ENCODE measurements at regions not wholly inside any gene's neighbourhood (a gene's known extent, or its start where the extent isn't known, plus 50 kb on each side); places are given as distances from the start of the nearest gene placed in this dataset.

DNA sequence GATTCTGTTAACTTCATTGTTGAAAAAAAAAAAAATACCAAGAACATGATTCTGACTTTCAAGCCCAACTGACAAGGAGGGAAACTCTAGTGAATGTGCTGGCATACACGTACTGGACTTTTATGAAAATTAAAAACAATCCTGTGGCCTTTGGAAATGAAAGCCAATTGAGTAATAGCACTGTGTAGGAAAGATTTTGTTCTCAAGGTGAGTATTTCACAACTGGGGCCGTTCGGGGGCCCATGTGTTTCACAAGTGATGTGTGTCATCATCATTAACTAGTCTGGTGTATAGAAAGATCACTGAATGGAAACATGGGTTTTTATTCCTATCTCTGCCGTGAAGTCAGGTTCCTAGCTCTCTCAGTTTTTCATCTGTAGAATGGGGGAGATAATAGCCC lies 605.0 kb upstream of the CLINT1 start:
- Histone ChIP-seq H3K4me3 (no peak overlapping the region), H3K9me3 (no peaks in the 10 kb centered on the region), H3K4me1 (peaks cover 0 to 45% (median 16%) of the 10 kb centered on the region in 4 donors), H3K27ac (peak overlapping the region; percentile 31 to 78 (median 71)), H3K36me3 (no peaks in the 10 kb centered on the region), H3K27me3 (no peaks in the 10 kb centered on the region)
- intact Hi-C loops (cut with DNase I): no loop called here
- TF ChIP-seq, protein P1, sequence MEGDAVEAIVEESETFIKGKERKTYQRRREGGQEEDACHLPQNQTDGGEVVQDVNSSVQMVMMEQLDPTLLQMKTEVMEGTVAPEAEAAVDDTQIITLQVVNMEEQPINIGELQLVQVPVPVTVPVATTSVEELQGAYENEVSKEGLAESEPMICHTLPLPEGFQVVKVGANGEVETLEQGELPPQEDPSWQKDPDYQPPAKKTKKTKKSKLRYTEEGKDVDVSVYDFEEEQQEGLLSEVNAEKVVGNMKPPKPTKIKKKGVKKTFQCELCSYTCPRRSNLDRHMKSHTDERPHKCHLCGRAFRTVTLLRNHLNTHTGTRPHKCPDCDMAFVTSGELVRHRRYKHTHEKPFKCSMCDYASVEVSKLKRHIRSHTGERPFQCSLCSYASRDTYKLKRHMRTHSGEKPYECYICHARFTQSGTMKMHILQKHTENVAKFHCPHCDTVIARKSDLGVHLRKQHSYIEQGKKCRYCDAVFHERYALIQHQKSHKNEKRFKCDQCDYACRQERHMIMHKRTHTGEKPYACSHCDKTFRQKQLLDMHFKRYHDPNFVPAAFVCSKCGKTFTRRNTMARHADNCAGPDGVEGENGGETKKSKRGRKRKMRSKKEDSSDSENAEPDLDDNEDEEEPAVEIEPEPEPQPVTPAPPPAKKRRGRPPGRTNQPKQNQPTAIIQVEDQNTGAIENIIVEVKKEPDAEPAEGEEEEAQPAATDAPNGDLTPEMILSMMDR (IDR thresholded peaks at IDR 0.05): no peak
- no peak for TF ChIP-seq POLR2A (IDR thresholded peaks at IDR 0.05)
- ATAC-seq: peak; percentile 37 to 77 (median 48)
- 14% methylated on average over 4 of the region's 4 CpGs for WGBS (ENCODE audit: insufficient coverage, low coverage, low lambda C conversion rate, missing lambda C conversion rate)
- peak; percentile 41 to 72 (median 63) for DNase-seq

DNA sequence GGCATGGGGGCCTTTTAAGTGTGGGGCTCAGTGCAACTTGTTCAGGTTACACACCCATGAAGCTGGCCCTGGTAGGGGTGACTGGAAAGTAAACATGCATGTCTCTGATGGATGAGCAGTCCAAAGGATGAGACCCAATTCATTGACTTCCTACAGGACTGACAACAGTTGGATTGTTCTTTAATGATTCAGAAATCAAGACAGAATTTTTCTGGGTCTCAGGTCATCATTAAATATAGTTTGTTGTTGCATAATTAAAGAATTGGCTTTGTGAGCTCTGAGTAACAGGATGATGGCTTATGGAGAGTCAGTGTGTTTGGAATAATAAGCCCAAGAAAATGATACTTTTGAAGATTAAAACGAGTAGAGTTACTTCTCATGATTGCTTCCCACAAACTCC lies 604.2 kb upstream of the CLINT1 start:
- DNase-seq (no peak), ATAC-seq (peak in 1 of 4 donors; percentile 29)
- Histone ChIP-seq H3K9me3 (no peaks in the 10 kb centered on the region), H3K4me1 (peaks cover 0 to 45% (median 16%) of the 10 kb centered on the region in 4 donors), H3K4me3 (no peak overlapping the region), H3K27ac (peak overlapping the region; percentile 31 to 78 (median 71)), H3K27me3 (no peaks in the 10 kb centered on the region), H3K36me3 (no peaks in the 10 kb centered on the region)
- no peak for TF ChIP-seq POLR2A (IDR thresholded peaks at IDR 0.05)
- TF ChIP-seq, protein P1 (IDR thresholded peaks at IDR 0.05): no peak
- 47% methylated on average over 1 of the region's 1 CpG for WGBS (ENCODE audit: insufficient coverage, low coverage, low lambda C conversion rate, missing lambda C conversion rate)
- intact Hi-C loops (cut with DNase I): no loop called here

DNA sequence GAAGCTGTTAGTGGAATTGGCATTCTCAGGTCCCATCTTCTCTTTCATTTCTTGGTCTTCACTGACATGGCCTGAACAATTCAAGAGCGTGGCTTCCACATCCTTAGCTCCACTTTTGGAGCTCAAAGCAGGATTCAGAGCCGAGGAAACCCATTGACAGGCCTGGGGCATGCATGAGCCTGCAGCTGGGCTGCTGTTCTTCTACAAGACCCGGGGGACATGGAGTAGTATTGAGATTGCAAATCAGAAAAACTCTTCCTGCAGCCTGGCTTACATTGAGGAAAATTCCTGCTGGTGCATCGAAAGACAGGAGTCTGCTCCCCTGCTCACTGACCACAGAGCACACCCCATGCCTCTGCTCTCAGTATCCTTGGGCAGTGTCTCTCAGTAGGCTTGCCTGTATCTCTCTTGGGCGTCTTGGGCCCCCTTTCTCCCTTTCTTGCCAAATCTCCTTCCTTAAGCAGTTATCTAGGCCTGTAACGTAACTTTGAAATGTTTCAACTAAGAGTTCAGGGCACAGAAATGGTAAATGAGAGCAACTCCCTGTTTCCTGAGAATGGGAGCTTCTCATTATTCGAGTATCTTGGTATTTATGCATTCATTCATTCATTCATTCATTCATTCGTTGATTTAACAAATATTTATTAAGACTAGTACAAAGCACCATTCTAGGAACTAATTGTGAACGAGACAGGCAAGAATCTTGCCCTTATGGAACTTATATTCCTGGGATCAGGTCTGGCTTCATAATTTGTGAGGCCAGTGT lies 603.6 kb upstream of the CLINT1 start:
- ATAC-seq: no peak
- TF ChIP-seq, protein P1 (IDR thresholded peaks at IDR 0.05): no peak
- TF ChIP-seq POLR2A (IDR thresholded peaks at IDR 0.05): no peak
- no peak for DNase-seq
- no peaks in the 10 kb centered on the region for H3K36me3 ChIP-seq
- intact Hi-C loops (cut with DNase I): no loop called here
- no peaks in the 10 kb centered on the region for H3K27me3 ChIP-seq
- H3K4me3 ChIP-seq: no peak overlapping the region
- H3K4me1 ChIP-seq: peaks cover 0 to 45% (median 16%) of the 10 kb centered on the region in 4 donors
- H3K27ac ChIP-seq: peak overlapping the region in 2 of 3 donors; percentile 65 to 78
- H3K9me3 ChIP-seq: no peaks in the 10 kb centered on the region
- WGBS (ENCODE audit: insufficient coverage, low coverage, low lambda C conversion rate, missing lambda C conversion rate): 79% methylated on average over 6 of the region's 9 CpGs

DNA sequence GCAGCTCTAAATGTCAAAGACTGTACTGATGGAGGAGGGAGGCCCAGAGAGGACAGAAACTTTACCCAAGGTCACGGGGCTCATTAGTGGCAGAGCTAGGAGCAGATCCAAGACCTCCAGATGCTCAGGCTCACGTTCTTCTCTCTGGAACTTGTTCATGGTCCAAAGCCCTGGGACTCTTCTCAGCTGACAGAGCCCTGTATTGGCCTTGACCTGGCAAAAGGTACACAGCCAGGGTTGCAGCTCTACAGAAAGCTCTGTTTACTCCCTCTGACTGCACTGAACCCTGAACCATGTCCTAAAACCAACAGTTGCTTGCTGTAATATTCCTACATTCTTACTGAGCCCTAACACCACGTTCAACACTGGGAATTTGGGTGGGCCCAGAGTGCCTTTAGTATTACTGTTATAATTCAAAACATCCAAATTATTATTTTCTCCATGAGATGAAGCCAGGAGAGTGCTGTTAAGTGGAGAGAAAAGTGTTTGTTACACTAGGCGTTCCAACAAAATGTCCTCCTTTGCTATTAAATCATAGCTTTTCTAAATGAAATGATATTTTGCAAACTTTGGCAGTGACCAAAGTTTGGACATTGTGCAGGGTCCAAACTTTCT lies 602.4 kb upstream of the CLINT1 start:
- ATAC-seq: peak; percentile 88 to 98 (median 94)
- 21% methylated on average over 4 of the region's 4 CpGs for WGBS (ENCODE audit: insufficient coverage, low coverage, low lambda C conversion rate, missing lambda C conversion rate)
- intact Hi-C loops (cut with DNase I): no loop called here
- H3K4me1 ChIP-seq: peaks cover 0 to 45% (median 16%) of the 10 kb centered on the region in 4 donors
- H3K27ac ChIP-seq: peak overlapping the region; percentile 49 to 78 (median 65)
- DNase-seq: peak; percentile 59 to 93 (median 84)
- no peak for TF ChIP-seq POLR2A (IDR thresholded peaks at IDR 0.05)
- TF ChIP-seq, protein P1 (IDR thresholded peaks at IDR 0.05): no peak
- H3K36me3 ChIP-seq: no peaks in the 10 kb centered on the region
- no peak overlapping the region for H3K4me3 ChIP-seq
- no peaks in the 10 kb centered on the region for H3K27me3 ChIP-seq
- H3K9me3 ChIP-seq: no peaks in the 10 kb centered on the region
